ENCODE measurements at regions not wholly inside any gene's neighbourhood (a gene's known extent, or its start where the extent isn't known, plus 50 kb on each side); places are given as distances from the start of the nearest gene placed in this dataset.

DNA sequence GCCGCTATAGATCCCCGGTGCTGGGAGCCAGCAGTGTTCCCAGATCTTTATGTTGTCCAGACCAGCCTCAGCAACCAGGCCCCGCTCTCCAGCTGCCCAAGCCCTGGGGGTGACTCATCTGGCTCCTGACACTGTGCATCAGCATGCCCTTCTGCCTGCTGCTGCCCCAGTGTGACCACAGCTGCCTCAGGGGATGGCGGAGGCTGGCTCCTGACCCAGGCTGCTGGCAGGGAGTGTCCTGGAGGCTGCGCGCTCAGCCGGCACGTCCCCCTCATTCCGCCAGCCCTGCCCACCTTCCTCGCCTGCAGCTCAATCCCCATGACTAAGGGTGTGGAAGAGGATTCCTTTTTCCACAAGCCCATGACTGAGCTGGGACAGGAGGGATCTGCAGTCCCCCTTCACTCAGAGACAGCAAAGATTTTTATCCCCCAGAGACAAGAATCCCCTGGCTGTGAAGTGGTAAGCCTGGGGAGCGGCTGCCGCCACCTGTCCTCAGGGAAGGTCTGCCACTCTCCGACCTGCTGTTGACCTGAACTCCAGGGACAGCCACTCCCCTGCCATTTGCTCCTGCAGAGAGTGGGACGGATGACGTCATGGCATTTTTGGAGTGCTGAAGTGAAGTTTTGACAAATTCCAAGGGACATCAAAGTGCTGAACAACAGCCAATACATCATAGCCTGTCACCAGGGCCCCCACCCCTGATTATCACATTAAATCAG lies 182.8 kb upstream of the BMPER start:
- Mint-ChIP-seq H3K4me3 (no peak overlapping the region), H3K36me3 (peaks cover 4% of the 10 kb centered on the region), H3K27me3 (no peaks in the 10 kb centered on the region), H3K9me3 (no peaks in the 10 kb centered on the region), H3K4me1 (no peaks in the 10 kb centered on the region), H3K27ac (no peak overlapping the region)
- H3K36me3 ChIP-seq (ENCODE audit: control insufficient read depth, insufficient read depth, low read length): no peaks in the 10 kb centered on the region
- H3K27ac ChIP-seq (ENCODE audit: insufficient read depth, low read length, poor library complexity, severe bottlenecking): no peak overlapping the region
- H3K27me3 ChIP-seq (ENCODE audit: control insufficient read depth, insufficient read depth, low read length): no peaks in the 10 kb centered on the region
- no peak for ATAC-seq (ENCODE audit: low read depth in 2 of 2)
- H3K4me3 ChIP-seq (ENCODE audit: low read depth, low read length): no peak overlapping the region
- H3K9me3 ChIP-seq (ENCODE audit: control insufficient read depth in 2 of 2, low read length in 2 of 2): no peaks in the 10 kb centered on the region
- DNase-seq: no peak
- H3K4me1 ChIP-seq (ENCODE audit: control insufficient read depth, insufficient read depth, low read length, poor library complexity, severe bottlenecking): no peaks in the 10 kb centered on the region

DNA sequence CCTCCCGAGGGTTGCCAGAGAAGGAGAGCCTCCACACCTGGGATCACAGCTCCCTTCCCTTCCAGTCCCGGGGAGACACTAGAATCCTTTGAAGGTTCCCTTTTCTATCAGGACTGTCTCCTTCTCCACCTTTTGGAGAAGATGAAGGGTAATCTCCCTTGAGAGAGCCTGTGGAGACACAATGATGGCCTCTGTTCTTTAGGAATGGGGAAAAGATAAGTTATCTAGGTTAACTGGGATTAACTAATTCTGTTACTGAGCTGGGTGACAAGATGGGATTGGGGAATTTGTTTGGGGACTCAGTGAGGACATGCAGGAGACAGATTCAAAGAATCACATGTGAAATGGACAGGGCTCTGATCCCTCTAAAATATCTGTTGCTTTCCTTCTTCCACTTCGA lies 181.1 kb upstream of the BMPER start:
- no peaks in the 10 kb centered on the region for H3K4me1 ChIP-seq (ENCODE audit: control insufficient read depth, insufficient read depth, low read length, poor library complexity, severe bottlenecking)
- Mint-ChIP-seq H3K4me1 (no peaks in the 10 kb centered on the region), H3K36me3 (peaks cover 4% of the 10 kb centered on the region), H3K27me3 (no peaks in the 10 kb centered on the region), H3K4me3 (no peak overlapping the region), H3K27ac (no peak overlapping the region), H3K9me3 (no peaks in the 10 kb centered on the region)
- H3K36me3 ChIP-seq (ENCODE audit: control insufficient read depth, insufficient read depth, low read length): no peaks in the 10 kb centered on the region
- DNase-seq: no peak
- H3K9me3 ChIP-seq (ENCODE audit: control insufficient read depth in 2 of 2, low read length in 2 of 2): no peaks in the 10 kb centered on the region
- H3K27ac ChIP-seq (ENCODE audit: insufficient read depth, low read length, poor library complexity, severe bottlenecking): no peak overlapping the region
- H3K27me3 ChIP-seq (ENCODE audit: control insufficient read depth, insufficient read depth, low read length): no peaks in the 10 kb centered on the region
- no peak for ATAC-seq (ENCODE audit: low read depth in 2 of 2)
- no peak overlapping the region for H3K4me3 ChIP-seq (ENCODE audit: low read depth, low read length)

DNA sequence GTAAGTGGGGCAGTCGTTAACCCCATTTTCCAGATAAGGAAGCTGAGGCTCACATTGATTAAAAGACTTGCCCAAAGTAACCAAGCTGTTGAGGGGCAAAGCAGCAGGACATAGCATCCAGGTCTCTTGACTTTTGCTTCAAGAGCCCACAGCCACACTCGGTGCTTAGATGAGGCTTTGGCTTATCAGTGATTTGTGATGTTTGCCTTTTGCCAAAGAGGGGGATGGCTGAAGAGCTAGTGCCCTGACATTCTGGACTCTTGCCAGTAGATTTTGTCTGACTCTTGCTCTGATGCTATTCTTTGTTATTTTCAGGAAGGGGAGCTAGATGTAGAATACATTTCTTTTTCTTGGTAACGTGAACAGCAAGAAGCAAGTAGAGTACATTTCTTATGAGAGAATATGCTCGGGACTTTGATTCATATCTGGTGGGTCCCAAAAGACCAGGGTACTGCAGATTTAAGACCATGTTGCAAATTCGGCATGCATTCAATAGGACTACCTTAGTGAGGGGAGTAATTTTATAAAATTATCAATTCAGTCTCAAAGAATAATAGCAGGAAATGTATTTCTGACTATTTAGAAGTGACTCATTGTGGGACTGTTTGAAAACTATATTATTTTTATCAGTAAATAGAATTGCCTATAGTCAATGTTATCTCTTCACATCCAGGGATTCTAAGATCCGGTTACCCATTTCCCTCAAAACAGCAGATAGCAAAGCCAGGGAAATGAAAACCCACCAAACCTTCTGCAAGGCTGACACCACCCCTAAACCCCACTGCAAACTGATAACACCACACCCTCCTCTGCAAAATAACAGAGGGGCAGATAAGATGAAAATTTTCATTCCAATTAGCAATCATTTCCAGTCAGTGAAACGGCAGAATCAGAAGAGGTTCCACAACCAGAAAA lies 180.0 kb upstream of the BMPER start:
- H3K4me3 ChIP-seq (ENCODE audit: low read depth, low read length): no peak overlapping the region
- H3K27ac ChIP-seq (ENCODE audit: insufficient read depth, low read length, poor library complexity, severe bottlenecking): no peak overlapping the region
- no peaks in the 10 kb centered on the region for H3K27me3 ChIP-seq (ENCODE audit: control insufficient read depth, insufficient read depth, low read length)
- DNase-seq (no peak), ATAC-seq (ENCODE audit: low read depth in 2 of 2) (no peak)
- H3K27ac Mint-ChIP-seq: no peak overlapping the region
- no peaks in the 10 kb centered on the region for H3K27me3 Mint-ChIP-seq
- H3K4me1 ChIP-seq (ENCODE audit: control insufficient read depth, insufficient read depth, low read length, poor library complexity, severe bottlenecking): no peaks in the 10 kb centered on the region
- H3K9me3 Mint-ChIP-seq: no peaks in the 10 kb centered on the region
- H3K4me3 Mint-ChIP-seq: no peak overlapping the region
- no peaks in the 10 kb centered on the region for H3K36me3 ChIP-seq (ENCODE audit: control insufficient read depth, insufficient read depth, low read length)
- H3K9me3 ChIP-seq (ENCODE audit: control insufficient read depth in 2 of 2, low read length in 2 of 2): no peaks in the 10 kb centered on the region
- H3K4me1 Mint-ChIP-seq: no peaks in the 10 kb centered on the region
- peaks cover 4% of the 10 kb centered on the region for H3K36me3 Mint-ChIP-seq

DNA sequence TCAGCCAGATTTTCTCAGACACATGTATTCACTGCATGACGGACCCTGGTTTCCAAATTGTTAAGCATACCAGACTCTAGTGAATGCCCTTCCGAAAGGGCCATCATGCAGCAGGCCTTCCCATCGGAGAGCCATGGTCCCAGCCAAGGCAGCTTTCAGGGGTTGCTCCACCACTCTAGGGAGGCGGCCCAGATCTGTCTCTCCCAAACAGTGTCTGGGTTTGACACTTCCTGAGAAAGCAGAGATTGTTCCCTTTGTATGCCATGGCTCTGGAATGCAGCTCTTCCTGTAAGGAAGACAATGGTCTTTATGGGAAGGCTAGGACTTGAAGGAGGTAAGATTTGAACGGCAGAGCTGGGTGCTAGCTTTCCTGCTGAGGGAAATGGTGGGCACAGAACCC lies 178.8 kb upstream of the BMPER start:
- Histone ChIP-seq H3K36me3 (ENCODE audit: control insufficient read depth, insufficient read depth, low read length) (no peaks in the 10 kb centered on the region), H3K4me3 (ENCODE audit: low read depth, low read length) (no peak overlapping the region), H3K27ac (ENCODE audit: insufficient read depth, low read length, poor library complexity, severe bottlenecking) (no peak overlapping the region), H3K9me3 (ENCODE audit: control insufficient read depth in 2 of 2, low read length in 2 of 2) (no peaks in the 10 kb centered on the region), H3K27me3 (ENCODE audit: control insufficient read depth, insufficient read depth, low read length) (no peaks in the 10 kb centered on the region), H3K4me1 (ENCODE audit: control insufficient read depth, insufficient read depth, low read length, poor library complexity, severe bottlenecking) (no peaks in the 10 kb centered on the region)
- no peak for DNase-seq
- Mint-ChIP-seq H3K4me3 (no peak overlapping the region), H3K9me3 (no peaks in the 10 kb centered on the region), H3K4me1 (no peaks in the 10 kb centered on the region), H3K27me3 (no peaks in the 10 kb centered on the region), H3K36me3 (peaks cover 4% of the 10 kb centered on the region), H3K27ac (no peak overlapping the region)
- no peak for ATAC-seq (ENCODE audit: low read depth in 2 of 2)

DNA sequence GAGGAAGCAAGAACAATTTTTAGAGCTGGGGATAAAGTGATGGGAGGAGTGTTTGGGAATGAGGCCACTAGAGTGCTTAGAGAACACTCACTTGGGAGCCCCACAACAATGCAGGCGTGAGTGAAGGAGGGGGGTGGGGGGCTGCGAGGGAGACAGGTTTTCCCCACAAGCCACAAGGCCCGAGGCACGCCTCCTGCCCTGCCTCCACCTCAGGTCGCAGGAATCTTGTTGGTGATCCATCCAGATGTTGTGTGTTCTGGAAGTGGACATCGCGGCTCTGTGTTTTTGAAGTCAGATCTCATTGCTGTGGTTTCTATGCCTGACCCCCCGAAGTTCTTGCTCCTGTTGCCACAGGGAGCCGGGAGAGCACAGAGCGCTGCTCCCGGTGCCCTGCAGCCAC lies 178.0 kb upstream of the BMPER start:
- Histone ChIP-seq H3K4me3 (ENCODE audit: low read depth, low read length) (no peak overlapping the region), H3K9me3 (ENCODE audit: control insufficient read depth in 2 of 2, low read length in 2 of 2) (no peaks in the 10 kb centered on the region), H3K27ac (ENCODE audit: insufficient read depth, low read length, poor library complexity, severe bottlenecking) (no peak overlapping the region), H3K36me3 (ENCODE audit: control insufficient read depth, insufficient read depth, low read length) (no peaks in the 10 kb centered on the region), H3K4me1 (ENCODE audit: control insufficient read depth, insufficient read depth, low read length, poor library complexity, severe bottlenecking) (no peaks in the 10 kb centered on the region), H3K27me3 (ENCODE audit: control insufficient read depth, insufficient read depth, low read length) (no peaks in the 10 kb centered on the region)
- Mint-ChIP-seq H3K9me3 (no peaks in the 10 kb centered on the region), H3K4me1 (no peaks in the 10 kb centered on the region), H3K36me3 (peaks cover 4% of the 10 kb centered on the region), H3K27ac (no peak overlapping the region), H3K27me3 (no peaks in the 10 kb centered on the region), H3K4me3 (no peak overlapping the region)
- DNase-seq: no peak
- no peak for ATAC-seq (ENCODE audit: low read depth in 2 of 2)

DNA sequence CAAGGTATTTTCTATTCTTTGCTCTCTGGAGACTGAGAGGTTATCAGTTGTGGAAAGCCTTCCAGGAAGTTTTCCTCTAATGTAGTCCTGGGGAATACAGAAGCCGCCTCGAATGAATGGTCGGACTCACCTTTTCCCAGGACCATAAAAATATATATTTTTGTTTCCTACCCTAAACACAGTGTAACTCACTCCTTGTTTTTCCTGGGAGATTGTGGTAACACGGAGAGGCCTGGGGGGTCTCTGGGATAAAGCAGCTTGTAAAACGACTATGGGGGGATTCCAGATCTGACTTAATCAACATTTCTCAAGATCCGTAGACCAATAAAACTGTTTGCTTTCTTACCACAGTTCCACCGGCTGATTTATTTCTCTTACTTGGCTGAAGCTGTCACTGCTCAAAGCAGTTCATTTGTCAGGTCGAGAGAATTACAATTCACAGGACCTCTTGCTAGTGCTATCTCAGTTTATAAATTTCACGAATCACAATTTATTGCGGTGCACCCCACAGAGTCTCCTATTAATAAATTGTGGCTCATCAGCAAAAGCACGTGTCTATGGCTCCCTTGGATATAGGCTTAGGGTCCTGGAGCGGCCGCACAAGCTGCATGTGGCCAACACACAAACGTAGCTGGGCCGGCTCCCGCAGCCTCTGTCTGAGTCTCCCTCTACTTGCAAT lies 176.3 kb upstream of the BMPER start:
- H3K36me3 Mint-ChIP-seq: peaks cover 4% of the 10 kb centered on the region
- H3K4me1 ChIP-seq (ENCODE audit: control insufficient read depth, insufficient read depth, low read length, poor library complexity, severe bottlenecking): no peaks in the 10 kb centered on the region
- no peak for DNase-seq
- H3K4me3 ChIP-seq (ENCODE audit: low read depth, low read length): no peak overlapping the region
- no peaks in the 10 kb centered on the region for H3K4me1 Mint-ChIP-seq
- H3K27me3 ChIP-seq (ENCODE audit: control insufficient read depth, insufficient read depth, low read length): no peaks in the 10 kb centered on the region
- no peak overlapping the region for H3K4me3 Mint-ChIP-seq
- H3K27me3 Mint-ChIP-seq: no peaks in the 10 kb centered on the region
- no peak overlapping the region for H3K27ac Mint-ChIP-seq
- H3K9me3 Mint-ChIP-seq: peaks cover 0 to 1% (median 0%) of the 10 kb centered on the region in 7 donors
- no peak overlapping the region for H3K27ac ChIP-seq (ENCODE audit: insufficient read depth, low read length, poor library complexity, severe bottlenecking)
- no peaks in the 10 kb centered on the region for H3K36me3 ChIP-seq (ENCODE audit: control insufficient read depth, insufficient read depth, low read length)
- ATAC-seq (ENCODE audit: low read depth in 2 of 2): no peak
- no peaks in the 10 kb centered on the region for H3K9me3 ChIP-seq (ENCODE audit: control insufficient read depth in 2 of 2, low read length in 2 of 2)

DNA sequence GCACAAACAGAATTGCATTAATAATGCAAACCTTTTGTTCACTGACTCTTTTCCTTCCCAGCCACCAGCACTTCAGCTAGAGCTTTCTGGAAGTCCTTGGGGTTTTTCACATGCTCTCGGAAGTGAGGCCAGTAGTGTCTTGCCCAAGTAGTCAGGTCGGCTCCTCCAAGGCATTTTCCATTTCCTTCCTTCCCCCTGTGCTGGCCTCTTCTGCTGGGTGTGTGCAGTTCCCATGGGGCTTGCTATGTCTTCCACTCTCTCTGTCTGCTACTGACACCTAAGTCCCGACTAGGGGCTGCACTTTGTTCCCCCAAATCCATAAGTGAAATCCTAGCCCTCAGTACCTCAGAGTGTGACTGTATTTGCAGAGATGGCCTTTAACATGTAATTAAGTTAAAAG lies 175.6 kb upstream of the BMPER start:
- Mint-ChIP-seq H3K27ac (no peak overlapping the region), H3K36me3 (peaks cover 4% of the 10 kb centered on the region)

More for the DNA sequence above, 175.6 kb upstream of the BMPER start:
- Mint-ChIP-seq H3K27me3 (no peaks in the 10 kb centered on the region), H3K4me1 (no peaks in the 10 kb centered on the region), H3K4me3 (no peak overlapping the region), H3K9me3 (peaks cover 0 to 1% (median 0%) of the 10 kb centered on the region in 7 donors)
- ATAC-seq (ENCODE audit: low read depth in 2 of 2) (no peak), DNase-seq (no peak)
- Histone ChIP-seq H3K4me1 (ENCODE audit: control insufficient read depth, insufficient read depth, low read length, poor library complexity, severe bottlenecking) (no peaks in the 10 kb centered on the region), H3K27me3 (ENCODE audit: control insufficient read depth, insufficient read depth, low read length) (no peaks in the 10 kb centered on the region), H3K9me3 (ENCODE audit: control insufficient read depth in 2 of 2, low read length in 2 of 2) (no peaks in the 10 kb centered on the region), H3K36me3 (ENCODE audit: control insufficient read depth, insufficient read depth, low read length) (no peaks in the 10 kb centered on the region), H3K27ac (ENCODE audit: insufficient read depth, low read length, poor library complexity, severe bottlenecking) (no peak overlapping the region), H3K4me3 (ENCODE audit: low read depth, low read length) (no peak overlapping the region)

All from CD4-positive, CD25-positive, alpha-beta regulatory T cell (primary cell).